Smooth muscle cell of the brain vasculature (primary cell): ENCODE measurements at regions not wholly inside any gene's neighbourhood (a gene's known extent, or its start where the extent isn't known, plus 50 kb on each side); places are given as distances from the start of the nearest gene placed in this dataset.
"Not testable (repeated sequence)": the region's sequence is repeated elsewhere in the genome, so short reads cannot be mapped to it uniquely, and the experiment has no call there.

Experiments
- DNase-seq: peaks from one replicate; pipeline ENCODE4 v3.0.0-alpha.2; 2012; ENCODE audit warnings: low read depth, low spot score

DNA sequence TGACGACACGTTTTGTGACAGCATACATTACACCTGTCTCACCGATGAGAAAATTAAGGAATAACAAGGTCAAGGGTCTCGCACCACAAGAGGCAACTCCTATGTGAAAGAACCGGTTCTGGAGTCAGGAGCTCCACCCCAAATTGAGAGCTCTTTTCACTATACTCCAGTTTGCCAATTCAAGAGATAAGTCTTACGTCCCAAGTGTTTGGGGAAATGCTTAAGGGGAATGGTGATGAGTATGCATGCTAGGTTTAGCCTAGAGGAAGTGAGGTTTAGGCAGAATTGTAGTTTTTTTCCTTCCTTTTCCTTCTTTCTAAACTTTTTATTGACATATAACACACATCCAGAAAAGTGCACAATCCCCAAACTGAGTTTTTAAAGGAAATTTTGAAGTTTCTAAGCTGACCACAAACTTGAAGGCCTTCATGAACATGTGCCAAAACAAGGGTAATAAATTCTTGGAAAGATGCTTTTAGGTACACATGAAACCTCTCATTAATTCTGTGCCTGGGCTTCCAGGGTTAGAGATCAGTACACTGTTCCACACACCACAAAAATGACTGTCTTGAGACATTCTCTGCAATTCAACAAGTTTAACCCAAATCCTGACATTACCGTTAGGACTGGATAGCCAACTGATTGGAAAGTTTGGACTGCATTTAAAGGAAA lies 127.6 kb upstream of the SLC1A3 start:
- no peak for DNase-seq

- DNase-seq = no peak
Observed at GRCh38 chr5:36481454-36482120, 124.8 kb upstream of the SLC1A3 start.

DNA sequence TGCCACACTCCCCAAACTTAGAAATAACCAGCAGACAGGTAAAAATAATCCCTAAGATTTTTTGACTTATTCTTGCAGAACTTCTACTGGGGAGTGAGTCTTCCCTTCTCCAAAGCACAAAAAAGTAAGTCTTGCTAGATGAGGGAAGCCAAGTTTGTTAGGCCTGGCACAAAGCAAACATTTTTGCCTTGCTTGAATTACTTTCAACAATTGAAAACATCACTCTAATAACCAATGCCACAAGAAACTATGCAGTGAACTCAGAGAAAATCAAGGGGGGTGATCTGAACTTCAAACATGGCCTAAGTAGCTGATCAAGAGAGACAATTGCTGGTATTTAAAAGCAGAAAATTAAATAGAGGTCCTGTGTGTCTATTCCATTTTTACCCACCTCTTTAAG lies 123.6 kb upstream of the SLC1A3 start:
- DNase-seq = no peak

- DNase-seq = no peak
Observed at GRCh38 chr5:36489505-36489904, 116.9 kb upstream of the SLC1A3 start.

DNA sequence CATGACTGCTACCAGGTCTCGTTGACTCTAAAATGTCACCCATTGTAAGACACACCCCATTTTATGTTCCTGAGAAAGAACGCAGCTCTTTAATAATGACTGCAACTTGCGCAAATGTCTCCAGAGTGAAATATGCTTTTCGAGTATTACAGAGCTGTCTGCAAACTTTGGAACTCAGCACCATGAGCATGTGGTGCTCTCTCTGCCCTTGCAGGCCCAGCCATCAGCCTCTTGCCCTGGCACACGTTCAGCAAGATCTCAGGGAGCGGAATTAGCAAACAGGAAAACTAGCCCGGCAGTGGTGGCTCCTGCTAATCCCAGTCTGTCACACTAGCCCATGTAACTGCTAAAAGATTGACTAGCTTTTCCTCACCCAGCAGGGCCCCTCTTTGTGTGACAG lies 114.5 kb upstream of the SLC1A3 start:
- DNase-seq = no peak

GRCh38 chr5:36492984-36493654 lies 113.3 kb upstream of the SLC1A3 start:
- no peak for DNase-seq

- DNase-seq = no peak
Observed at GRCh38 chr5:36494028-36494427, 112.4 kb upstream of the SLC1A3 start.

DNA sequence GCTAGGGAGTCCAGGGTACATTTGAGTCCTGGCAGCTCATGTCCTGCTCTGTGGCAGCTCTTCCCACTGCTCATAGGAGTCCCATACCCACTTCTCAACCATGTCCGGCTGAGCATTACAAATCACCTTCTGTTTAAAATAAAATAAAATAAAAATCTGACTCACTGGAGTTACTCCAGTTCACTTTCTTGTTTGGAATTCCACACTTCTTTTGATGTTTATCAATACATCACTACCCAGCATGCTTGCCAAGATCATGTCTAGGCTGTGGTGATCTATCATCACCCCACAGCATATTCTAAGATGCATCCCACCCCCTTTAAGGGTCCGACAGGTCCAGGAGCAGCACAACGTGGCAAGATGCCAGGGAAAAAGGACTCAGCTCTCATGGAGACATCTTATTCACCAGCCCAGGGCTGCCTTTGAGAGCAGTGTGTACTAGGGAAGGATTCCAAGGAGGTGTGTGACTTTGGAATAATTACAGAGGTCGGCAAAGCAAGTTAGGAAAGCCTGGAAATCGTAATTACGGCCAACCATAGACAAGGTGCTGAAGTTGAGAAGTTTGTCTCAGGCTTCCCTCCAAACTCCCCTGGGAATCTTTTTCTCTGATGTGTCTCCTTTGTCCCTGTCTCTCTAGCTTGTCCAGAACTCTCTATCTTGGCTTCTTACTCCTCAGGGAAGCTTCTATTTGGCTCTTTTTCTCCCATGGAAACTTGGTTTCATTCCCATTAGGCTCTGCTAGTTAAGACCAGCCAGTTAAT lies 111.4 kb upstream of the SLC1A3 start:
- peak; percentile 43 for DNase-seq

- peak; percentile 72 for DNase-seq
Observed at GRCh38 chr5:36495611-36496010, 110.8 kb upstream of the SLC1A3 start.

- DNase-seq = no peak
Observed at GRCh38 chr5:36496471-36496870, 109.9 kb upstream of the SLC1A3 start.

GRCh38 chr5:36502608-36503007 lies 103.8 kb upstream of the SLC1A3 start:
- peak; percentile 88 for DNase-seq

DNA sequence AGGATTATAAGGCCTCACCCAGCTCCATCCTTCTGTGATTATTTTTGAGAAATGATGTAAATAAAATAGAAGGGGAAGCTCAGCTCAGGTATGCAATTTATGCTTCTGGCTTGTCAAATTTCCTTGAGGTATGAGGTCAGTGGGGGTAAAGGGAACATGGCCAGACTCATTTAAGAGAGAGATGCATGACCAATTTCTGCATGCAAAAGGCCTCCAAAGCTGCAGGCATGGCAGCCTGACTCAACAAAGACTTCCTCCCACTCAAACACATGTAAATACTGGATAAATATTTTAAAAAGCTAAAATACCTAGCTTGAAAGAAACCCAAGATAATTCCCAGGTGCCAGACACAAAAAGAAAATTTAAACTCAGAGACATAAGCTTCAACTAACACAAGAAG lies 101.4 kb upstream of the SLC1A3 start:
- no peak for DNase-seq

DNA sequence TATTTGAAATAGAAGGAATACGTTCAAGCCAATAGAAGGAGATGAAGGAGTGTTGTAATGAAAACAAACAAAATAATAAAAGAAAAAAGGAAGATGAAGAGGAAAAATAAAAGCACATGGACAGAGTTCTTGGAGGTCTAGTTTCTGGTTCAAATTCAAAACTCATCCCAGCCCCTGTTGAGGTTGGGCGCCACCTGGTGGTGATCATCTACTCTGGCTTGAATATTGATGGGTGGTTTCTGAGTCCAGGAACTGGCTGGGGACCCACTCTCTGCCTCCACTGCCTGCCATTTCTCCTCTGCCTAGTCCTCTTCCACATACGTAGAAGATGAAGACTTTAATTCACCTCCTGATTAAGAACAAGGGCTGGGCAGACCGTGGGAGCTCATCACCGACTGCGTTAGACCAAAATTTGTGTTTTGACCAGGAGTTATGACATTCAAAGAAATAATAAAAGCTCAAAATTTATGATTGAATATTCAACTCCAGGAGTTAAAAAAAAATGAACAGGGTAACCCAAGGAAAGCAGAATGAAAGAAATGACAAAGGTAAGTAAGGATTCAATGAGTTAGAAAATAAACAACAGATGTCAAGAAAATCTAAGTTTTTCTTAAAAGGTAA lies 99.0 kb upstream of the SLC1A3 start:
- no peak for DNase-seq

DNA sequence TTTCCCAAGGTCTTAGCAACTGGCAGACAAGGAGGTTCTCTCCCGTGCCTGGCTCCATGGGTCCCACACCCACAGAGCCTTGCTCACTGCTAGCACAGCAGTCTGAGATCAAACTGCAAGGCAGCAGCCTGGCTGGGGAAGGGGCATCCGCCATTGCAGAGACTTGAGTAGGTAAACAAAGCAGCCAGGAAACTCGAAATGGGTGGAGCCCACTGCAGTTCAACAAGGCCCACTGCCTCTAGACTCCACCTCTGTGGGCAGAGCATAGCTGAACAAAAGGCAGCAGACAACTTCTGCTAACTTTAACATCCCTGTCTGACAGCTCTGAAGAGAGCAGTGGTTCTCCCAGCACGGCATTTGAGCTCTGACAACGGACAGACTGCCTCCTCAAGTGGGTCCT lies 98.1 kb upstream of the SLC1A3 start:
- not testable (repeated sequence) for DNase-seq

GRCh38 chr5:36513647-36514046 lies 92.8 kb upstream of the SLC1A3 start:
- DNase-seq = not testable (repeated sequence)

DNA sequence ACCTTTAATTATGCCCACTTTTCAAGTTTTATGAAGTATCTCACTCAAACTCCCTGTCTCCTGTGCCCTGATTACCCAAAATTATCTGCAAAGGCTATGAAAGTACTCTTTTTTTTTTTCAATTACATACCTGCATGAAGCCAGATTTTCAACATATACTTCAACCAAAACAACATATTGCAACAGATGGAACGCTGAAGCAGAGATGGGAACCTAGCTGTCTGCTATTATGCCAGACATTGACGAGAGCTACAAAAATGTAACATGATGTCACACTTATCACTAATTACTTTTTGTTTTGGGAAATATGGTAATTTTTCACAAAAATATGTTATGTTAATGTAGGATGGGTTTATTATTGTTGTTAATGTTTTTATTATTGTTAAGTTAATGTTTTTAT lies 86.5 kb upstream of the SLC1A3 start:
- no peak for DNase-seq

DNA sequence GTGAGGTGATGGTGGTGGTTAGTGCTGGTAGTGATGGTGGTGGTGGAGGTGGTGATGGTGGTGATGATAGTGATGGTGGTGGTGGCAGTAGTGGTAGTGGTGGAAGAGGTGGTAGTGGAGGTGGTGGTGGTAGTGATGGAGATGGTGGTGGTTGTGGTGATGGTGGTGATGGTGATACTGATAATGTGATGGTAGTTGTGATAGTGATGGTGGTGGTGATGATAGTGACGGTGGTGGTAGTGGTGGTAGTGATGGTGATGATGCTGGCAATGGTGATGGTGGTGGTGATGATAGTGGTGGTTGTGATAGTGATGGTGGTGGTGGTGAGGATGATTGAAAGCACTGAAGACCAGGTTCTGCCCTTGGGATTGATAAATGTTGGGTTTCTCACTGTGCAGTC lies 85.2 kb upstream of the SLC1A3 start:
- DNase-seq = no peak

DNA sequence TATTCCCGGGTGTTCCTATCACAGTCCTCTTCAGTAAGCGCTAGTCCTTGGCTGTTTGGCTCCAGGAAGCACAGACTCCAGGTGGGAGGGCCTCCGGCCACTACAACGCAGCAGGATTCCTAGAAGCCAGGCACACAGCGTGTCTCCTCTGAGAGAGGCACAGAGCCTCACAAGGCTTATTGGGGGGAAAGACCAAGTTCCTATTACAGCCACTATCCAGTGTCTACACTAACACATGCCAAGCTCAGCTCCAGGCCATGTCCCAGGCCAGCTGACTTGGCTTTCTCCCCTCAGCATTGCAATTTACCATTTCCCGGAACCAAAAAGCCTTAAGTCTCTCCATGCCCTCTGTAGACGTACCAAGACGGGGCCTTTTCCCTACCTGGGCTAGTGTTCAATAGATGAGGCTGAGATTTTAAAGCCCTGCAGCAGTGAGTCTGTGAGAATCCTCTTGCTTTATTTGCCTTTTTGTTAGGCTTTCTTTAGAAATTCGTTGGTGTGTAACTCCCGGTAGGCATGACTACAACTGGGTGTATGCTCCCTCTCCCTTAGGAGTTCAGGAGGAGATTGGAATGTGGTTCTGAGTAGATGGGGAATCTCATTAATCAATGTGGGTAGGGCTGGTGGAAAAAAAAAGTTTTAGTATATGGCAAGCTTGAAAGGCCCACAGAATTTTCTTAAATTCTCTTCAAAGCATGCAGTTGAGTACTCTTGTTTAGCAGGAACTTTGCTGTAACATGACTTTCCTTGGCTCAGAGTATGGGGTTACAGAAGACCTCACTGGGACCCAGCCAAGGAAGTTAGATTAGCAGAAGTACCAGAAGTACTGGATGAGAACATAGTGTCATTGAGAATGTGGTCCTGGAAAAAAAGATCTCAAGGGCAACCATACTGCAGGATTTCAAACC lies 84.3 kb upstream of the SLC1A3 start:
- no peak for DNase-seq

GRCh38 chr5:36522746-36523065 lies 83.7 kb upstream of the SLC1A3 start:
- no peak for DNase-seq

DNA sequence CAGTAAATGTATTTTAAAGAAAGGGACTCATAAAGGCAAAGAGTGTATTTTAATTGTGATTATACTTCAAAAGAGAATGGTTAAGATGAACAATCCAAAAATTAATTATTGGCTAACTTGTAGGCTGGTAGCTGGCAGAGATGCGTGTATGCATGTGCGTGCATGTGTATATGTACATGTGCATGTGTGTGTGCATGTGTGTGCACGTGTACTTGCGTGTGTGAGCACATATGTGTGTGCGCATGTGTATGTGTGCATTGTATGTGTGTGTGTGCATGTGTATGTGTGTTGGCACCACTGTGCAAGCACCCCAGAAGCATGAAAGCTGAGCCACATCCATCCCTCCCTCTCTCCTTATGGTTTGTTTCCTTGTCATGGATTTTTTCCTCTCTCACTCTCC lies 83.0 kb upstream of the SLC1A3 start:
- DNase-seq = no peak

GRCh38 chr5:36523926-36524325 lies 82.5 kb upstream of the SLC1A3 start:
- no peak for DNase-seq
